Stimulated activated naive CD4-positive, alpha-beta T cell (primary cell): ENCODE measurements at regions not wholly inside any gene's neighbourhood (a gene's known extent, or its start where the extent isn't known, plus 50 kb on each side); places are given as distances from the start of the nearest gene placed in this dataset.

Experiments
- DNase-seq, 6 experiments: peaks; one replicate each; lab custom pipeline; 2025; lab: John Stamatoyannopoulos, UW

GRCh38 chr2:226383461-226383860, 416.2 kb downstream of the IRS1 start:
- DNase-seq: no peak

GRCh38 chr2:226380679-226381078, 418.9 kb downstream of the IRS1 start:
- no peak for DNase-seq

- DNase-seq: no peak
Measured at GRCh38 chr2:226378753-226379705, 420.6 kb downstream of the IRS1 start.

- no peak for DNase-seq
Measured at GRCh38 chr2:226376516-226377180, 423.0 kb downstream of the IRS1 start.

- DNase-seq: no peak
Measured at GRCh38 chr2:226366920-226367319, 432.7 kb downstream of the IRS1 start.

GRCh38 chr2:226364217-226364616, 435.4 kb downstream of the IRS1 start:
- DNase-seq: no peak

GRCh38 chr2:226362980-226363379, 436.6 kb downstream of the IRS1 start:
- DNase-seq: no peak

GRCh38 chr2:226360658-226361057, 439.0 kb downstream of the IRS1 start:
- no peak for DNase-seq

- DNase-seq: no peak
Measured at GRCh38 chr2:226358688-226359087, 440.9 kb downstream of the IRS1 start.

- no peak for DNase-seq
Measured at GRCh38 chr2:226357816-226358215, 441.8 kb downstream of the IRS1 start.

- no peak for DNase-seq
Measured at GRCh38 chr2:226355600-226355999, 444.0 kb downstream of the IRS1 start.

GRCh38 chr2:226354434-226354833, 445.2 kb downstream of the IRS1 start:
- no peak for DNase-seq

GRCh38 chr2:226352941-226353560, 446.6 kb downstream of the IRS1 start:
- DNase-seq: no peak

GRCh38 chr2:226351711-226352110, 447.9 kb downstream of the IRS1 start:
- no peak for DNase-seq

GRCh38 chr2:226339616-226340015, 460.0 kb downstream of the IRS1 start:
- DNase-seq: no peak

- no peak for DNase-seq
Measured at GRCh38 chr2:226338825-226339224, 460.8 kb downstream of the IRS1 start.

GRCh38 chr2:226337941-226338600, 461.5 kb downstream of the IRS1 start:
- DNase-seq: no peak

GRCh38 chr2:226336283-226336682, 463.3 kb downstream of the IRS1 start:
- no peak for DNase-seq

GRCh38 chr2:226334981-226335720, 464.5 kb downstream of the IRS1 start:
- DNase-seq: no peak

GRCh38 chr2:226333388-226333787, 466.2 kb downstream of the IRS1 start:
- no peak for DNase-seq

- DNase-seq: no peak
Measured at GRCh38 chr2:226330206-226330605, 469.4 kb downstream of the IRS1 start.

- no peak for DNase-seq
Measured at GRCh38 chr2:226329180-226329579, 470.4 kb downstream of the IRS1 start.
